ENCODE measurements at regions not wholly inside any gene's neighbourhood (a gene's known extent, or its start where the extent isn't known, plus 50 kb on each side); places are given as distances from the start of the nearest gene placed in this dataset.

GRCh38 chr21:20016435-20017005 lies 981.7 kb upstream of the NCAM2 start (continued):
- TF ChIP-seq FOSL1 (IDR thresholded peaks at IDR 0.05; ENCODE audit: low read depth) = no peak

DNA sequence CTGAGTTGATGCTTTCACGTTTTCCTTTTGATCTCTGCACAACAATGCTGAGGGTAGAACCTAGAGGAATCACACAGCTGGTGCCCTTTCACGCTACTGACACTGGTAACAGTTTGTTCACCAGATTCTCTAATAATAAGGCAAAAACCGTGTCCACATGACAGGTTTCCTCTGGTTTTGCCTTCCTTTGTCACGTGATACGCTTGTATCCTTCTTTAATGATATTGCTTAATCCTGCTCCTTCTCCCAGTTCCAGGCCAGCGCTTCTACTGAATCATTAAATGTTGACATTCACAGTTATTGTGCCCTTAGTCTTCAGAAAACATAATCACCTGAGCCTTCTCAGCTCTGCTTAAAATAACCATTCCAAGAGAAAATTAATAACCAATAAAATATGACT lies 978.2 kb upstream of the NCAM2 start:
- no TSS peak for BruUV-seq (replicated peaks)
- Histone ChIP-seq H3K36me3 (ENCODE audit: control insufficient read depth in 1 of 2, insufficient read depth in 2 of 2, low read length in 2 of 2) (no peaks in the 10 kb centered on the region), H3K9ac (ENCODE audit: low read length) (no peak overlapping the region), H3K9me2 (ENCODE audit: insufficient read depth) (no peaks in the 10 kb centered on the region), H2AFZ (ENCODE audit: low read depth, low read length, poor library complexity, severe bottlenecking) (no peak overlapping the region), H4K20me1 (ENCODE audit: insufficient read depth) (no peaks in the 10 kb centered on the region), H3K4me1 (ENCODE audit: control insufficient read depth in 1 of 2, insufficient read depth in 2 of 2, low read length in 2 of 2) (no peaks in the 10 kb centered on the region), H3K9me3 (ENCODE audit: control insufficient read depth in 1 of 2, insufficient read depth in 1 of 2, low read depth in 1 of 2, low read length in 2 of 2) (peaks cover 8 to 31% of the 10 kb centered on the region in 2 experiments; a peak in 3 of 4 replicates), H3K79me2 (ENCODE audit: insufficient read depth, low read length) (no peaks in the 10 kb centered on the region), H3K4me2 (ENCODE audit: low read length) (no peak overlapping the region), H3K27me3 (ENCODE audit: insufficient read depth, low read length) (no peaks in the 10 kb centered on the region), H3K27ac (ENCODE audit: low read depth, low read length) (no peak overlapping the region), H3K4me3 (replicated peaks in 1 of 2; ENCODE audit: low read depth in 1 of 2, low read length in 2 of 2) (no peak overlapping the region)
- intact Hi-C loops (cut with micrococcal nuclease) = no loop called here
- ATAC-seq (no peak), DNase-seq (ENCODE audit: low read depth, low spot score) (no peak)
- ChIA-PET POLR2A (no interaction called here), RAD21 (ENCODE audit: low non-redundant PET in 1 of 2, low total read pairs in 2 of 2, uncharacterized antibody in 2 of 2, unreplicated experiment in 2 of 2) (no interaction called here), CTCF (no interaction called here)
- TF ChIP-seq CEBPB (IDR thresholded peaks at IDR 0.05; ENCODE audit: low read depth) (no peak), POLR2A (IDR thresholded peaks at IDR 0.05; ENCODE audit: borderline replicate concordance, extremely low read depth, insufficient read depth, insufficient read length) (no peak), ATF3 (IDR thresholded peaks at IDR 0.05) (no peak), CBX3 (IDR thresholded peaks at IDR 0.05; ENCODE audit: low read depth) (no peak), ZFX (IDR thresholded peaks at IDR 0.05) (no peak)

DNA sequence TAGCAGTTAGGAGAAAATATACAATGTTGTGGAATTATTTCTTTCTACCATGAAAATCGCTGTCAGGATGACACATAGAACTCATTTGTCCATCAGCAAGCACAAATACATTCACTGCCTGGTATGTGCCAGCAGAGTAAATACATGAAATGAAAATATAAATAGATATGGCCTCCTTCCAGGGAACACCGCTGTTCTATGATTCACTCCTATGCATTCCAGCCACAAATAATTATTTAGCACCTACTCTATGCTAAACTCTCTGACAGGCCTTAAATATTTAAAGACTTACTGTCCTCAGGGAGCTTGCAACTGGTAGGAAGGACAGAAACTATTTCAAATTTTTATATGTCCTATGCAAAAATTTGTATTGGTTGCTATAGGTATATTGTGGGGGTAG lies 975.0 kb upstream of the NCAM2 start:
- Histone ChIP-seq H3K4me2 (ENCODE audit: low read length) (no peak overlapping the region), H3K9me3 (ENCODE audit: control insufficient read depth in 1 of 2, insufficient read depth in 1 of 2, low read depth in 1 of 2, low read length in 2 of 2) (peaks cover 20 to 22% of the 10 kb centered on the region in 2 experiments; a peak in 3 of 4 replicates), H3K4me1 (ENCODE audit: control insufficient read depth in 1 of 2, insufficient read depth in 2 of 2, low read length in 2 of 2) (no peaks in the 10 kb centered on the region), H3K27me3 (ENCODE audit: insufficient read depth, low read length) (no peaks in the 10 kb centered on the region), H3K9me2 (ENCODE audit: insufficient read depth) (no peaks in the 10 kb centered on the region), H3K27ac (ENCODE audit: low read depth, low read length) (no peak overlapping the region), H3K36me3 (ENCODE audit: control insufficient read depth in 1 of 2, insufficient read depth in 2 of 2, low read length in 2 of 2) (no peaks in the 10 kb centered on the region), H3K4me3 (replicated peaks in 1 of 2; ENCODE audit: low read depth in 1 of 2, low read length in 2 of 2) (no peak overlapping the region), H4K20me1 (ENCODE audit: insufficient read depth) (no peaks in the 10 kb centered on the region), H2AFZ (ENCODE audit: low read depth, low read length, poor library complexity, severe bottlenecking) (no peak overlapping the region), H3K79me2 (ENCODE audit: insufficient read depth, low read length) (no peaks in the 10 kb centered on the region), H3K9ac (ENCODE audit: low read length) (no peak overlapping the region)
- CTCF ChIA-PET = no interaction called here
- DNase-seq (ENCODE audit: low read depth, low spot score) = no peak
- no peak for ATAC-seq
- intact Hi-C loops (cut with micrococcal nuclease) = no loop called here
- RAD21 ChIA-PET (ENCODE audit: low non-redundant PET in 1 of 2, low total read pairs in 2 of 2, uncharacterized antibody in 2 of 2, unreplicated experiment in 2 of 2) = no interaction called here
- TF ChIP-seq ELF1 (IDR thresholded peaks at IDR 0.05; ENCODE audit: borderline replicate concordance, low read depth) (no peak), POLR2A (IDR thresholded peaks at IDR 0.05; ENCODE audit: borderline replicate concordance, extremely low read depth, insufficient read depth, insufficient read length) (no peak), EZH2phosphoT487 (IDR thresholded peaks at IDR 0.05; ENCODE audit: borderline replicate concordance) (no peak), JUND (IDR thresholded peaks at IDR 0.05) (no peak), ATF3 (IDR thresholded peaks at IDR 0.05) (no peak), CEBPB (IDR thresholded peaks at IDR 0.05; ENCODE audit: low read depth) (no peak), POLR2AphosphoS5 (IDR thresholded peaks at IDR 0.05; ENCODE audit: low read depth, low read length) (no peak), REST (IDR thresholded peaks at IDR 0.05; ENCODE audit: low read depth) (no peak), TCF7L2 (IDR thresholded peaks at IDR 0.05; ENCODE audit: borderline replicate concordance, extremely low read depth, insufficient read depth, insufficient read length) (no peak), EGR1 (IDR thresholded peaks at IDR 0.05; ENCODE audit: low read depth) (no peak), FOSL1 (IDR thresholded peaks at IDR 0.05; ENCODE audit: low read depth) (no peak)
- no TSS peak for BruUV-seq (replicated peaks)
- POLR2A ChIA-PET = no interaction called here

Measured in HCT116 (cell line).